D721Med (cell line): ENCODE measurements at regions not wholly inside any gene's neighbourhood (a gene's known extent, or its start where the extent isn't known, plus 50 kb on each side); places are given as distances from the start of the nearest gene placed in this dataset.

ENCODE experiments used
- DNase-seq: peaks from one replicate; pipeline ENCODE4 v3.0.0; 2011; ENCODE audit warnings: low spot score; ENCODE audit not compliant: insufficient read length
- FAIRE-seq: peaks from 2 replicates; lab custom pipeline; 2011; peaks lifted over from hg19 to GRCh38; lab: Jason Lieb, UNC
- TF ChIP-seq, protein P1 (sequence below): IDR thresholded peaks from 2 replicates; pipeline ENCODE4 v1.5.1; 2012; ENCODE audit warnings: mild to moderate bottlenecking, control low read depth; ENCODE audit not compliant: insufficient read depth; ENCODE audit errors: missing control alignments

DNA sequence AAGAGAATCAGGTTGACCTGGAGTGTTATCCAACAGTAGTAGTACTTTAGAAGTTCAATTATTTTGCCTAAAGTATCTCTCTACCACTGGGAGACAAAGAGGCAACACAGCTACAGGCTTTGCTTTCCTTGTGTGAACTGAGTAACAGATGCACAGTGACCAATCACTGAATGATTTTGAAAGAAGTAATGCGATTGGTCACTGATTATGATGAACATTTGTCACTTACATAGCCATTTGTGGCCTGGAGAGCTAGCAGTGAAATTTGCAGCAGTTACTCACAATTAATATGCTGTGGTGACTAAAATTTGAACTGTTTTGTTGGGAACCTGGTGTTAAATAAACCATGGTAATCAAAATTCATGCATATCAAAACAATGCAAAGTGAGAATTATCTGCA is 508.7 kb upstream of the DIPK2B start:
- no peak for FAIRE-seq
- no peak for DNase-seq
- TF ChIP-seq, protein P1, sequence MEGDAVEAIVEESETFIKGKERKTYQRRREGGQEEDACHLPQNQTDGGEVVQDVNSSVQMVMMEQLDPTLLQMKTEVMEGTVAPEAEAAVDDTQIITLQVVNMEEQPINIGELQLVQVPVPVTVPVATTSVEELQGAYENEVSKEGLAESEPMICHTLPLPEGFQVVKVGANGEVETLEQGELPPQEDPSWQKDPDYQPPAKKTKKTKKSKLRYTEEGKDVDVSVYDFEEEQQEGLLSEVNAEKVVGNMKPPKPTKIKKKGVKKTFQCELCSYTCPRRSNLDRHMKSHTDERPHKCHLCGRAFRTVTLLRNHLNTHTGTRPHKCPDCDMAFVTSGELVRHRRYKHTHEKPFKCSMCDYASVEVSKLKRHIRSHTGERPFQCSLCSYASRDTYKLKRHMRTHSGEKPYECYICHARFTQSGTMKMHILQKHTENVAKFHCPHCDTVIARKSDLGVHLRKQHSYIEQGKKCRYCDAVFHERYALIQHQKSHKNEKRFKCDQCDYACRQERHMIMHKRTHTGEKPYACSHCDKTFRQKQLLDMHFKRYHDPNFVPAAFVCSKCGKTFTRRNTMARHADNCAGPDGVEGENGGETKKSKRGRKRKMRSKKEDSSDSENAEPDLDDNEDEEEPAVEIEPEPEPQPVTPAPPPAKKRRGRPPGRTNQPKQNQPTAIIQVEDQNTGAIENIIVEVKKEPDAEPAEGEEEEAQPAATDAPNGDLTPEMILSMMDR = no peak

DNA sequence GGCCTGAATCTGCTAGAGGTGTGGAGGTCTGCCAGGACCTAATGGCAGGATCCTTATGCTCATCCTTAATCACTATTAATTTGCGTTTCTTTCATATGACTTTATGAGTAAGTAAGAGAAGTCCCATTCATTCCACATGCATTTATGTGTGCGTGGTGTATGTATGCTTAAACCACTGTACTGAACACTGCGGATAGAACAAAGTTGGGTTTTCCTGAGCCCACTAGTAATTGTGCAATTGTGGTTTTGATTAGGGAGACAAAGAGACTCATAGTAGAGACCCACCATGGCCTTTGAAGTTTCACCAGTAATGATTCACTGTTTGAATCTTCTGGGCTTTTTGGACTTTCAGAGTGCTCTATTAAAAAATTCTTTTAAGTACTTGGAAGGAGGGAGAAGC is 498.5 kb upstream of the DIPK2B start:
- TF ChIP-seq, protein P1 = no peak
- FAIRE-seq = no peak
- DNase-seq = no peak

DNA sequence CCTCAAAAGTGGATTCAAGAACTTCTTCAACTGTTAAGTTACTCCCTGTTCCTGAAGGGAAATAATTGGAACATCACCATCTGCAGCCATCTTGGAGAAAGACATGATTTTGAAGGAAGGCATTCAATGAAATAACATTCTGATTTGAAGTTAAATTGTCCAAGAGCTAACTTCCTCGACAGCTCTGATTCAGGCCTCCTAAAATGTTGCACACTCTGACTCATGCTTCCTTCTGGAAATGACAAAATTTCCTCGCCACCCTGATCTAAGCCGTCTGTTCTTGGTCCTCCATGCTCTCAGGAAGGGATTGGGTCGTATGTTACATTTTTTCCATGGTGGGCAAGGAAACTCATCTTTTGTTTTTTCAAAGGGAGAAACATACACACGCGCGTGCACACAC is 496.9 kb upstream of the DIPK2B start:
- TF ChIP-seq, protein P1 = no peak
- no peak for FAIRE-seq
- DNase-seq = no peak

DNA sequence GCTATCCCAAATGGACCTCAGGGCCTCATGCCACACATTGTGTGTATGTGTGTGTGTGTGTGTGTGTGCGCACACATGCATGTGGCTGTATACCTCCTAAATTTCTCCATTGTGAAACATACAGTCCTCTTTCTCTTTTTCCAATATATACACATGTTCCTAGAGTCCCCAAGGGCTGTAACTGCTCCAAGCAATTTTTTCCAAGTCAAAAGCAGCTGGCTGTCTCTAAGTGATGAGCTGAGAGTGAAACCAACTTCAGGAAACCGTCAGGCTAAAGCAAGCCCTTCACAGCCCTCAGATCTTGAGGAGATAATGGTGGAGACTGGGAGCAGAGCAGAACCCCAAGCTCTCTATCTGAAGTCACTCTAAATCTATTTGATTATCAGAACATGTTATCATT is 496.1 kb upstream of the DIPK2B start:
- FAIRE-seq (no peak), DNase-seq (no peak)
- TF ChIP-seq, protein P1 = no peak

DNA sequence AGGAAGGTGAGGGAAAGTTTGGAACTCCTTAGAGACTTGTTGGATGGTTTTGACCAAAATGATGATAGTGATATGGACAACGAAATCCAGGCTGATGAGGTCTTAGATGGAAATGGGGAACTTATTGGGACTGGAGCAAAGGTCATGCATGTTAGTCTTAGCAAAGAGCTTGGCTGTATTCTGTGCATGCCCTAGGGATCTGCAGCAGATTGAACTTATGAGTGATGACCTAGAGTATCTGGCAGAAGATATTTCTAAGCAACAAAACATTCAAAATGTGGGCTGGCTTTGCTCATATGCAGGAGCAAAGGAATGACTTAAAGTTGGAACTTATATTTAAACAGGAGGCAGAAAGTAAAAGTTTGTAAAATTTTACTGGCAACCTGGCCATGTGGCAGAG is 489.3 kb upstream of the DIPK2B start:
- no peak for DNase-seq
- TF ChIP-seq, protein P1 = no peak
- no peak for FAIRE-seq

DNA sequence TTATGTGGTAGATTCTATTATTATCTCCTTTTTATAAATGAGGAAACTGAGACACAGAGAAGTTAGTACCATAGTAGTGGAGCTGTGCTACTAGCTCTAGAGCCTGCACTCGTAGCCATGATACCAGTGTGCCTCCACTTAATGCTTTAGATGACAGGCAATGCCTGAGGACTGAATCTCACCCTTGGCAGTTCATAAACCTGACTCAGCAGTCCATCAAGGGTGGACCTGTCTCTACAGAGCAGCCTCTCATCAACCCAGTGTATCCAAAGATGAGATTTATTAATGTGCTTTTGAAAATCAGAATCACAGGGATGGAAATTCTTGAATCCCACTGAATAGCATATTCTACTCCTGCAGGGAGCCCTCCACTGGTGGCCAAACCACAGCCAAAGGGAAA is 483.2 kb upstream of the DIPK2B start:
- TF ChIP-seq, protein P1 = no peak
- FAIRE-seq = no peak
- DNase-seq = no peak

DNA sequence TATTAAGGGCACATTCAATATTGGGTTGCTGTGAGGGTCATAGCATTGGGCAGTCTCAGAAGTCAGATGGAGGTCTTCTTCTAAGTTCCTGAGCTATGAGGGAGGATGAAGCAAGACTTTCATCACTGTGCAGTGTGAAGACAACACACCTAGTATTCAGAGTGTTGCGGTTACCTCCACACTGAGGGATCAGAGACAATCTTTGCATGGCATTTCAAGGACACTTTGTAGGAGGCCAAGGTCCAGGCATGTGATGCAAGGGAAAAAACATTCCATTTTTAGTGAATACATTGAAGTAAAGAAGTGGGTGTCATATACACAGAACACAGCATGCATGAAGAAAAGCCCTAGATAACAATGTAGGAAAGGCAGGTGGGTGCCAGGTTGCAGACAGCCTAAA is 481.2 kb upstream of the DIPK2B start:
- no peak for FAIRE-seq
- TF ChIP-seq, protein P1 = no peak
- no peak for DNase-seq
